HG03378 (cell line): ENCODE measurements at regions not wholly inside any gene's neighbourhood (a gene's known extent, or its start where the extent isn't known, plus 50 kb on each side); places are given as distances from the start of the nearest gene placed in this dataset.

Source experiments
- ATAC-seq: cut with Tn5 transposase; IDR thresholded peaks from one replicate; pipeline ENCODE4 v1.9.1; 2021; ENCODE audit warnings: mild to moderate bottlenecking, moderate library complexity; ENCODE audit not compliant: unreplicated experiment

DNA sequence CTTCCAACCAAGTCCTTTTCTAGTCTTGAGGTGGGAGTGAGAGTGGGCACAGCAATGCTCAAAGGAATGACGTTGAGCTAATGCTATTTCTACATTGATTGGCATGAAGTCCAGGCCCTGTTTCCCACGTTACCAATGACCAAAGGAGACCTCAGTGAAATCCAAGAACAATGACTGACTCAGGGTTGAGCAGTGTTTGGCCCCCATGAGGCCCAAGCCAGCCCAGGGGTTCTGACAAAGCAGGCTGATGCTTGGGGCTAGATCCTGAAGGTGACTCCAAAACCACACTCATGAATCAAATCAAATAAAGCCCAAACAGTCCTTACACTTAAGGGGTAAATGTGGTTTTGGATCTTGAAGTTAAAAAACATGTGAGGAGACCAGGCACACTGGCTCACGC, 278.5 kb upstream of the GJB5 start:
- ATAC-seq, result no peak

DNA sequence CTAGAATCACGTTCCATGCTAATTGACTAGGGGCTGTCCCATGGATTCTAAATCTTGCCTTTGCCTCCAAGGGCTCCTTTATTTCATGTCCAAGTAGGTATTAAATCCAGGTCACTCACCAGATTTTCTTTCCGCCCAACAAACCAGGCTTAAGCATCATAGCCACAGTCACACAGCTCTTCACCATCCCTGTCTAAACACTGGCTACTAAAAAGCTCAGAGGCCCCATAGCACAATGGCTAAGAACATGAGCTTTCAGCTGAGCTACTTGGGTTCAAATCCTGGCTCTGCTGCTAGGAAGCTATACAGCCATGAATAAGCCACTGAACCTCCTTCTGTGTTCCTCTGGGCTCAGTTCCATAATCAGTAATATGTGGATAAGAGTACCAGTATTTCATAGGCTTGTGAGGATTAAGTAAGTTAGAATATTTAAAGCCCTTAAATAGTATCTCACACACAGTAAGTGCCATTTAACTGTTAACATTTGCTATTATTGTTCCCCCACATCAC, 277.2 kb upstream of the GJB5 start:
- ATAC-seq, result no peak

DNA sequence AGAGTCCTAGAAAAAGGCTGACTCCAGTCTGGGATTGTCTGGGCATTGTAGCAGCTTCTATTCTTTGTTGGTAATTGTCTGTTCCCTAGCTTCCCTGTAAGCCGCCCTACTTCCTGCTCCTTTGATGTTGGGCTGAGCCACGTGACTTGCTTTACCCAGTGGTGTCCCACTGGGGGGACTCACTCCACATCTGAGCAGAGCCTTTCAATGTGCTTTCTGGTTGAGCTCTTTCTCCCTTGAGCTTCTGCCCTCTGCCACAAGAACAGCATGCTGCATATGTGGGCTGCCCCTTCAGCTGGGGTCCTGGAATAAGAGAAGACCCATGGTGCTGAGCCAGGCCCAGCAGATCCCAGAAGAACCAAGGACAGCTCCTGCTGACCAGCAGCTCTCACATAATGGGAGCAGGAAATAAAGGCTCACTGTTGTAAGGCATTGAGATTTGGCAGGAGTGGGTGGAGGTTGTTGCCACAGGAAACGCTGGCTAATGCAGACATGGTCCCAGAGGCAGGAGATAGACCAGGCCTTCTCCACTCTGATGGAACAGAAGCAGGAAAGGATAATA, 276.3 kb upstream of the GJB5 start:
- ATAC-seq, result no peak

DNA sequence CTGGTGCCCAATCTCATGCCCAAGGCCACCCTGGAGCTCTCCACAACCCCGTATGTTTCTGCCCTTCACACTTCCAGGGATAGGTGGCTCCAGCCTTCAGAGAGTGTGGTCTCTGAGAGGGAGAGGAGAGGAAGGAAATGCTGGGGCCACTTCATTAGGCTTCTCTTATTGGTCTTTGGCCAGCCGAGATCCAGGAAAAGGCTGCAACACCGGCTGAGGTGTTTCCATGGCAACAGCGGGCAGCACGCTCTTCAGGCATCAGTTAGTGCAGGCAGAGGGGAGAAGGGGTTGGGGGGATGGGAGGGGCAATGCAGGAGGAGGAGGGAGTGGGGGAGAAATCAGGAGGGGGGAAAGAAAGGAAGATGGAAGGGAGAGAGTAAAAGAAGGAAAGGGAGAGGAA, 275.1 kb upstream of the GJB5 start:
- no peak for ATAC-seq

DNA sequence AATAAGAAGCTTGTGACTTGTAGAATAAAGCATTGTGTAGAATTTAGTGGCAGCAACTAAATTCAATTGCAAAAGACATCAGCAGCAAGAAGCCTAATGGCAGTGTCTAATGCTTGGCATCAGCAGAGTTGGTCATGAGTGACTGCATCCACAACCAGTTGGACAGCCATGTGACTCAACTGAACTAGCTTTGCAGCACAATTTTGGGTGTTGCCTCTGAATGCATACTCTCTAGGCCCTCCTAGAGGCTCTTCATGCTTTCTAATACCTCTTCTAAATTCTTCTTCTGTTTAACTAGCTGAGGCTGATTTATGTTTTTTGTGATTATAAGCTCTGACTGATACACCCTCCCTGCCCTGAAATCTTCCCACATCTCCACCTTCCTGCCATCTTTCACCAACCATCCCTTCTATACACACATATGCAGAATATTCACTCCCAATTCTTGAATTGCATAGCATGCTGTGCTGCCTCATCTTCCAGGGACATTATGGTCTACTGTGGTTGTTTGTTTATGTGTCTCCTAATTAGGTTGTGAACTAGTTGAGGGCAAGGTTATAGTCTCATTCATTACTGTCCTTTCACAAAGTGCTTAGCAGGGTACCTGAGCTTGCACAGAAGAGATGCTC, 266.7 kb upstream of the GJB5 start:
- ATAC-seq, result no peak

DNA sequence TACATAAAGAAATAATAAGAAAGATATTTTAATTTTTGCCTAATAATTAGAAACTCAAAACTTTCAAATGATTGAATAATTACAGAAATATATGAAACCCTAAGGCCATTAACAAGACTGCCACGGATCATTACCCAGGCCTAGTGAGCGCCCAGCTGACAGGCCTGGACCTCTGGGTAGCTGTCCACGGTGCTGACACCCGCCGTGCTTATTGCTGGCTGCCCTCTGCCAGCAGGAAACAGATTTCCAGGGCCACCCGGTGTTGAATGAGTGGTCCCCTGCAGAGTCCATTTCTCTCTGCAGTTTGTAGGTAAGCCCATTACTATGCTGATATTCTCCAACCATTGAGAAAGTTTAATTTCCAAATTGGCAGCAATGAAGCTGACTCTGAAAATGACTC, 254.4 kb upstream of the GJB5 start:
- no peak for ATAC-seq

DNA sequence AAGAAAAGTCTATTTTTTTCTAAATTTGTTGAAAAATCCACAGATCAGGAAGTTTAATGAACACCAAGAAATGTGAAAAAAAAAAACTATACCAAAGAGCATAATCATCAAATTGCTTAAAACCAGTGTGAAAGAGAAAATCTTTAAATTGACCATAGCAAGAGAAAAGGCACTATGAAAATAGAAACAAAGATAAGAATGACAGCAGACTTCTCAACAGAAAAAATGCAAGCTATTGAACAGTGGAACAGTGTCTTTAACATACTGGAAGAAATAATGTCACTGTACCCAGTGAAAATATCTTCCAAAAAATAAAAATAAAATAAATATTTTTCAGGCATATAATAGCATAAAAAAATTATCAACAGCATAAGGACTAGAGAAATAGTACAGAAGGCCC, 243.0 kb upstream of the GJB5 start:
- no peak for ATAC-seq

DNA sequence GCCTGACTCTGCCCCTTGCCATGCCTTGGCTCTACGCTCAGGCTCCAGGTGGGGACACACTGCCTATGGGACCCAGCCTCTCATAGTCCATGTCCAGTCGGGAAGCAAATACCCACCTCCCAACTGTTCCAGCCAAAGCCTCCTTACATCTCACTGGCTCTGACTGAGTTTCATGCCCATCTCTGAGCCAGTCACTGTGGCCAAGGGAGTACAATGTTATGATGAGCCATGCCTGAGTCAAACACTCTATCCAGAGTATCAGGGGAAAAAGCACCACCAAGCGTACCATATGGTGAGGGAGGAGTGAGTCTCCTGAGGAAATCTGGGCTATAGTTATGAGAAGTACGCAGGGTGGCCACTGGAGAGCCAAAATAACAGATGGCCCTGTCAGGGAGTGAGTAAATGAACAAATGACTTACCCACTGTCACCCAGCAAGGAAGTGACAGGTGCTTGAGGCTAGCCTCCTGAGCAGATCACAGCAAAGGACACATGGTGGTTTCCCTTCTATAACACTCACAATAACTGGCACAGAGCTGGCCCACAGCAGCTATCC, 236.6 kb upstream of the GJB5 start:
- no peak for ATAC-seq

DNA sequence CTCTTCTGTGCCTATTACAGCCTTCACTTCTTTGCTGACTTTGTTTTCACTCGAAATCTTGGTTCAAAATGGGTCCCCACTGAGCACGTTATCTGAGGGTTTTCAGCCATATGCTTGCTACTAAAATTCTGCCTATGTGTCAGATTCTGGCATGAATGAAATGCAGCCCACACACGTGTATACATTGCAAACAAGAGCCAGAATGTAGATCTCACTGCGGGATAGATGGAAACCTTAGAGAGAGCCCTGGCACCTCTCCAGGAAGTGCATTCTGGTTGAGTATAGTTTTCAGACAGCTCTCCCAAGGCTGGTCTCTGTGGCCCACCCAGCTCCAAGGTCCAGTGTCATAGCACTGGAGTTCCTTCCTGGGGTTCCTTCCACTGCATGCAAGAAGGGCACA, 234.7 kb upstream of the GJB5 start:
- ATAC-seq, result no peak

DNA sequence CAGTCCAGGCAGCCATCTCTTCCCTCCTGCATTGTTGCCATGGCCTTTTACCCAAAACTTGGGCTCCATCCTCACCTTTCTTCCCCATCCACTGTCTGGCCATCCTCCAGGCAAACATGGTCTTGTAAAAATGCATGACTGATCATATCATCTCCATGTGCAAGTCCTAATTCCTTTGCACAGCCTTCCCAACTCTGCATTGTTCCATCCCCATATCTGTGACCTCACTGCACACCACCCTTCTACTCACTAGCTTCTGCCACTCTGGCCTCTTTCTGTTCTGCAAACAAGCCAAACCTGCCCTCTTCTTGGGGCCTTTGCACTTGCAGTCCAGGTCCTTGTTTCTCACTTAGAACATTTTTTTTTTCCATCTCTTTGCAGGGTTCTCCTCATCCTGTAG, 230.1 kb upstream of the GJB5 start:
- ATAC-seq, result no peak

DNA sequence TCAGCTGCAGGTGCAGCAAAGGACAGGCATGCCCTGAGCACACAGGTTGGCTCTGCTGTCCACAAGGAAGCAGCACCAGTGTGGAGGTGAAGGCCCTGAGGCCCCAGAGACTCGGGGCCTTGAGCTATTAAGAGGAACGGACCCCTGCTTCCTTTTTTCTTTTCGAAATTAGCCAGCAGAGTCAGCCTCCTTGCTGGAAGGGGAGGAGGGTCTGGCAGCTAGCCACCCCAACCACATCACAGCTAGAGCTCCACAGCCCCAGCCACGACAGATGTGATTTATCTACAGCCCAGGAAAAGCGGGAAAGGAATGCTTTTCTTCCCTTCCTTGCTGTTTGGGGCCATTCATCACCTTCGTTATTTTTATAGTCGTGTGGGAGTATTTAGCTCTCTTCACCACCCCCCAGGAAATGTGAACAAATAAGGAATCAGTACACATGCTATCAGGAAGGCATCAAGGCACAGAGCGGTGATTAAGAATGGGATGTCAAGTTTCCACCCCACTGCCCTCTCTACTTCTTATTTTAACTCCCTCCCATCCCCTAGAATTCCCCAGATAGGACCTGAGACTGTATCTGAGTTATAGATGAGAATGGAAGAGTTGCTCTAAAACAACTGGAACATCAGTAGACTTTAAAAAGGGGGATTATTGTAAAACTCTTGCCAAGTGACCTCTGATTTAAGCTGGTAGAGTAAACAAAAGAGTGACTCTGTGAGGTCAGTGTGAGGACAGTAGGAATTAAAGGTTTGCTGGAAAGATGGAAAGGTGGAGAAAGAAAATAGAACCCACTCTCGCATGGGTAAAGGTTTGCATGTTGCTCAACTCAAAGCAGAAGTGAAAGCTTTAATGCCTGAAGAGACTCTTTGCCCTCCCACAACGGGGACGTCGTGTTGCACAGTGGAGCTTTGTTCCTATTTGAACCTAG, 224.7 kb upstream of the GJB5 start:
- ATAC-seq, result peak; percentile 61

DNA sequence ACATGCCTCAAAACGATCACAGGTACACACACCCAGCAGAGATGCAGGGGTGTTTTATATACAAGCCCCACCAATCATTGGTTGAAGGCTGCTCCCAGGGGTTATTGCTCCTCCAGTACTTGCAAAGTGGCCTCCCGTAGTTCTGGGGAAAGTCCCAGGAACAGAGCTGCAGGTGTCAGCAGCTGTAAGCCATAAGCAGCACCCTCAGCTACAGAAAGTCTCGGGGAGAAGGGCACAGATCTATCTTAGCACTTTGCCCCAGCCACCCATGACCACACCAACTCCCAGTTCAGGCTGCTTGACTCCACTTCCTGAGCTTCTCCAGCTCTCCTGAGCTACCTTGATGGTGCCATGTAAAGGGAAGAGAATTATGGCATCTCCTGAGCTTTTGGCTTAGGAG, 222.7 kb upstream of the GJB5 start:
- peak; percentile 39 for ATAC-seq

DNA sequence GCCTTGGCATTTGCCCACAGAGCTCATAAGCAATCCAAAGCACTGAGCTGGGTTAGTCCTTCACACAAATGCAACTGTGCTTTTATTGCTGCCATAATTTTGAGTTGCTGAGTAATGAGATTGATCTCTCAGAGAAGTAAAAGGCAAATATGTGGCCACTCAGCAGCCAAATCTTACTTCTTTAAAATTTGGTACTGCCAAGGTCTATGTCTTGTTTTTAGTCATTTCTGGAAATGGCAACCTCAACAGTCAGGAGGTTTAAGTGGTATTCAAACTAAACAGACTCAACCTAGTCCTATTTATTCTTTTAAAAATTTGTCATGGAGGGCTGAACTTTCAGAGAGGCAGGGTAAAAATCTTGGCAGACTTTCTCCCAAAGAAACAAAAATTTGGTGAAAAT, 216.4 kb upstream of the GJB5 start:
- no peak for ATAC-seq

DNA sequence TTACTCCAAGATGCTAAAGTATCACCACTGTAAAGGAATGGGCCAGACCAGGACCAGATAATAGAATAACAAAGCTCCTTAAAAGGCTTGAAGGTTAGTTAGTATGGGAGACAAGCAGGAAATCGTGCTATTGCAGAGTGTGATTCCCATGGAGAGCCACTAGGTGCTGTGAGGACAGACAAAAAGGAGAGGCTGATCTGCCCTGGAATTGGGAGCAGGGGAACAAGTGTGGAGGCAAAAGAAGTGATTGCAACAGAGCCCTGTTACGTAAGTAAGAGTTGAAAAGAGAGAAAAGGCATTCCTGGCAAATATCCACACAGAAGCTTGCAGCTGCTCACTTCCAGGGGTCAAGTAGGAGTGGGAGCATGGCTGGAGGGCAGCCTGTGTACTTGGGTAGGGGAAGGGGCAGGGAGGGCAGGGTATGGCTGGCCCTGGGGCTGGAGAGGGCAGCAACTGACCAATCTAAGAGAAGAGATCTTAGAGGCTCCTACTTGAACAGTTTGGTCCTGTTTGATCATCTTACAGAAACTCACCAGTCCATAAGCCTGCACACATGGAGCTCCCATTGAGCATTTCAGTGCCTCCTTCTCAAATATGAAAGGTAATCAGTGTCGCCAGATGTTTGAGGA, 207.7 kb upstream of the GJB5 start:
- ATAC-seq, result no peak

DNA sequence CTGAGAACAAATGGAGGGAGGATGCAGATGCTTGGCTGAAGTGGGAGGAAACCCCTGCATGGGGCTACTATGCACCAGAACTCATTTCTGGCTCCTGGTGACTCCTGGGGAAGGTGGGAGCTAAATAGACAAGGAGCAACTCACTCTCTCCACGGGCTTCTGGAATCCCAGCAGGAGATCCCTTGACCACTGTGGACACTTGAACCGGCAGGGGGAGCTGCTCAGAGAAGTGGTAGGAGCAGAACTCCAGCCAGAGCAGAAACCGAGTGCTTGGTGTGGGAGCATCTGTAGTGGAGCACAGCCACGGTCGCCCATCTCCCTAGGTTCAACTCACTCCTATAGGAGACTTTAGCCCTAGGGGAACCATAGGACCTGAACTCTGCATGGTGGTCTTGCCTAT, 205.6 kb upstream of the GJB5 start:
- no peak for ATAC-seq

DNA sequence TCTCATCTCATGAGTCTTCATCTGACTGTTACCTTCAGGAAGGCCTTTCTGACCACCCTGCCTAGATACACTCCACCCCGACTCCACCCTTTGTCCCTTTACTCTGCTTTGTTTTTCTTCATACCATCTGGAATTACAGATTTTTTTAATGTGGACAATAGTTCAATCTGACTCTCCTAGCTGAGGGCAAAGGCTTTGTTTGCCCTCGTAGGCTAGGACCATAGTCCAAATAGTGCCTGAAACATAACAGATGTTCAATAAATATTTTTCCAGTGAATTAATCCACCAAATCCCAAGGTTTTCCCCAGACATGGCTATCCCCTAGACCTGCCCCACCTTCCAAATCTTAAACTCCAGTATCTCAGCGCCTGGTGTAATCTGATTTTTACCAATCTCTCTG, 176.5 kb upstream of the GJB5 start:
- ATAC-seq, result no peak

DNA sequence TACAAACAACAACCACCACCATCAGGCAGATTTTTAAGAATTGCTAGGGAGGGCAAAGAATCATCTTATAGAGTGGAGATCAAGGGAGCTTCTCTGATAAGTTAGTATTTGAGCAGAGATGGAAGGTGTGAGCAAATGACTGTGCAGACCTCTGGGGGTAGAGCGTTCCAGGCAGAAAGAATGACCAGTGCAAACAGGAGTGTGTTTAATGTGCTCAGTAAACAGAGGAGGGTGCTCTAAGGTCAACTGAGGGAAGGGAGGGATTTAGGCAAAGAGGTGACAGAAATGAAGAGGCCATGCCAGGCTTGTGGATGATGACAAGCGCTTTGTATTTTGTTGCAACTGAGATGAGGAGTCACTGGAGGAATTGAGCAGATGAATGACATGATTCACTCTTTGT, 172.5 kb upstream of the GJB5 start:
- no peak for ATAC-seq

DNA sequence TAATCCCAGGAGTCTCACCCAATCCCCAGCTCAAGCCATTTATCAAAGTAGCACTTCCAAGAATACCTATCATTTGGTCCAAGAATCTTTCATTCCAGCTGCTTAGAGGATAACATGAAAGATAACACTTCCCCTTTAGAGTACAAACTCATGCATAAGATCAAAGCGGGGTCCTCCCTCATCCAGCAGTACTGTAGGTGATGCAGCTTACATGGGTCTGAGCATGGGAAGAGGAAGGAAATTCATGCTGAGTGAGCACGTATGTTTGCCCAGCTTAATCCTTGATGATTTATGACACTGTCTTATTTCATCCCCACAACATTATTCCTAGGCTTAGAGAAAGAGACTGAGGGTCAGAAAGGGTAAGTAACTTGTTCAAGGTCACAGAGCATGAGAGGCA, 167.1 kb upstream of the GJB5 start:
- ATAC-seq, result no peak

DNA sequence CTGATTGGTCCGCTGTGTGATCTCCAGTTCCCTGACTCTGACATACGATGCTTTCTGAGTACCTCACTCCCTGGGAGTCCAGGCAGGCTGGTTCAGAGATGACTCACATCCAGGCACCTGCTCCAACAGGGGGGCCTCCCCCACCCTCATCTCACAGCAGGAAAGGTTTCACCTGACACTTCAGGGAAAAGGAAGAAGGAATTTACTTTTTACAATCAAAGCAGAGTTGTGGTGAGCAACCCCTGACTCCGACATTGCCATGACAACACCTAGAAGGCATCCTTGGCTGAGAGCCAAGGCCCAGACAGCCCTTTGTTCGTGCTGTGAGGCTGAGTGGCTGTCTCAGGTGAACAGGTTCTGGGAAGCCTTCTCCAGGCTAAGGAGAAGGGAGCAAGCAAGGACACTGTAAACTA, 164.6 kb upstream of the GJB5 start:
- no peak for ATAC-seq

DNA sequence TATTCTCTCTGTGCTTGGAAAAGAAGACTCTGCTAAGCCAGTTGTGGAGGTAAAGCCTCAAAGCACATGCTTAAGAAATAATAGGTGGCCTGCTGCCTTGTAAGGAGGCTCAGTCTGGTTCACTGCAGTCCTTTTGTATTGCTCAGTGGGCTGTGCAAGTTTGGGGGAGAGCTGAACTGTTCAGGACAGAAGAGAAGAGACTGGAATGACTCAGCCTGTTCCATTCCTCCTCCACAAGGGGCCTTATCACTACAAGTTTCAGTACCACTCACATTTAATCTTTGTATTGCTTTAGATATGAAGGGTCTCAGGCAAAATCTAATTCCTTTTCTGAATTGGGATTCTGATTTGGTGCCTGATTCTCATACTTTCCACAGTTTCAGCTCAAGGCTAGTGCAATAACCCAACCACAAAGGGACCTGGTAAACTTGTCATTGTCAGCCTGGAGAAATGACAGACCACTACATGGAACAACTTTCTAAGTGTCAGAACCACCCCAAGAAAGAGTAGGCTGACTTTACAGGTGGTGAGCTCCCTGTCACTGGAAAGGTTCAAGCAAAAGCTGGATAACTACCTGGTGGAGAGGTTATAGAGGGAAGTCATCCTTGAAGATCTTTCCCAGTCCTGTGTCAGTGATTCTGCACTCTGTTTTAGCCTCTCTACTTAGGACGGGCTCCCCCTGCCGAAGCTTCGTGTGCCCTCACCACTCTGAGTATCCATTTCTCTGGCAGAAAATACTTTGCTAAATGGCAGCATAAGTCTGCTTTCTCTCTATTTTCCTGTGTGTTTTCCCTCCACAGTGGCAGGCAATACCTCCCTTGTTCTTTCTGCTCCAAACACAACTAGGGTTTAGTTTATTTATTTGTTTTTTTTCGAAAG, 162.9 kb upstream of the GJB5 start:
- no peak for ATAC-seq
